ENCODE measurements at regions not wholly inside any gene's neighbourhood (a gene's known extent, or its start where the extent isn't known, plus 50 kb on each side); places are given as distances from the start of the nearest gene placed in this dataset.
A peak's percentile ranks its signal among the peaks of the same experiment; 100 is the strongest.

- Histone ChIP-seq H3K9me1 (replicated peaks; ENCODE audit: control insufficient read depth, extremely low read depth, insufficient read depth, low read length) (no peaks in the 10 kb centered on the region), H3K4me2 (ENCODE audit: insufficient read depth, low read length) (no peak overlapping the region), H3K9me3 (replicated peaks; ENCODE audit: control insufficient read depth, insufficient read depth, low read length) (no peaks in the 10 kb centered on the region), H3K36me3 (ENCODE audit: control insufficient read depth in 2 of 2, extremely low read depth in 1 of 2, insufficient read depth in 2 of 2, low read length in 2 of 2) (no peaks in the 10 kb centered on the region), H3K4me3 (replicated peaks in 1 of 3; ENCODE audit: insufficient read depth in 1 of 3, low read depth in 1 of 3, low read length in 3 of 3) (no peak overlapping the region), H4K20me1 (replicated peaks; ENCODE audit: control insufficient read depth, extremely low read depth, insufficient read depth, low read length) (no peaks in the 10 kb centered on the region), H3K27ac (ENCODE audit: insufficient read depth, low read depth, low read length) (no peak overlapping the region), H3K27me3 (ENCODE audit: control insufficient read depth in 2 of 2, insufficient read depth in 2 of 2, low read length in 2 of 2) (no peaks in the 10 kb centered on the region), H3K9ac (replicated peaks; ENCODE audit: extremely low read depth, insufficient read depth, low read length) (no peak overlapping the region), H2AFZ (ENCODE audit: low read depth, low read length) (no peak overlapping the region), H3K79me2 (ENCODE audit: control insufficient read depth, insufficient read depth, low read length) (no peaks in the 10 kb centered on the region), H3K4me1 (ENCODE audit: control insufficient read depth, extremely low read depth, insufficient read depth, low read length) (peaks cover 8% of the 10 kb centered on the region)
- CTCF ChIA-PET = interaction anchor here (2.4 kb wide), 1 partner anchor 19 kb away, joined by 5 read pairs; no protein-coding TSS in a partner anchor
- TF ChIP-seq FOS (IDR thresholded peaks at IDR 0.05; ENCODE audit: borderline replicate concordance, insufficient read depth, low read length) = no peak
- no peak for FAIRE-seq
- dilution Hi-C loops (cut with MboI; ENCODE audit: extremely low pct_ligation_motif_present, low sequenced_read_pairs) (no loop called here), intact Hi-C loops (cut with micrococcal nuclease) (no loop called here)
- DNase-seq (ENCODE audit: low read depth, low spot score) = peak; percentile 6
- no TSS peak for BruUV-seq (replicated peaks)
- POLR2A ChIA-PET = no interaction called here
Measured at GRCh38 chr2:150567771-150568301, 80.4 kb upstream of the RND3 start.

GRCh38 chr2:150566289-150566688 is 78.8 kb upstream of the RND3 start:
- CTCF ChIA-PET = no interaction called here
- Histone ChIP-seq H3K36me3 (ENCODE audit: control insufficient read depth in 2 of 2, extremely low read depth in 1 of 2, insufficient read depth in 2 of 2, low read length in 2 of 2) (no peaks in the 10 kb centered on the region), H3K27ac (ENCODE audit: insufficient read depth, low read depth, low read length) (no peak overlapping the region), H3K4me3 (replicated peaks in 1 of 3; ENCODE audit: insufficient read depth in 1 of 3, low read depth in 1 of 3, low read length in 3 of 3) (no peak overlapping the region), H3K9me1 (replicated peaks; ENCODE audit: control insufficient read depth, extremely low read depth, insufficient read depth, low read length) (no peaks in the 10 kb centered on the region), H2AFZ (ENCODE audit: low read depth, low read length) (no peak overlapping the region), H3K79me2 (ENCODE audit: control insufficient read depth, insufficient read depth, low read length) (no peaks in the 10 kb centered on the region), H3K4me2 (ENCODE audit: insufficient read depth, low read length) (no peak overlapping the region), H3K4me1 (ENCODE audit: control insufficient read depth, extremely low read depth, insufficient read depth, low read length) (peaks cover 8% of the 10 kb centered on the region), H3K9me3 (replicated peaks; ENCODE audit: control insufficient read depth, insufficient read depth, low read length) (no peaks in the 10 kb centered on the region), H4K20me1 (replicated peaks; ENCODE audit: control insufficient read depth, extremely low read depth, insufficient read depth, low read length) (no peaks in the 10 kb centered on the region), H3K9ac (replicated peaks; ENCODE audit: extremely low read depth, insufficient read depth, low read length) (no peak overlapping the region), H3K27me3 (ENCODE audit: control insufficient read depth in 2 of 2, insufficient read depth in 2 of 2, low read length in 2 of 2) (no peaks in the 10 kb centered on the region)
- intact Hi-C loops (cut with micrococcal nuclease) = no loop called here
- BruUV-seq (replicated peaks) = no TSS peak
- POLR2A ChIA-PET = no interaction called here
- no peak for DNase-seq (ENCODE audit: low read depth, low spot score)
- no peak for TF ChIP-seq JUN (IDR thresholded peaks at IDR 0.05; ENCODE audit: borderline replicate concordance, insufficient read depth, insufficient read length, low read depth)
- TF ChIP-seq POLR2AphosphoS5 (IDR thresholded peaks at IDR 0.05; ENCODE audit: insufficient read depth, low read depth, low read length) = no peak
- TF ChIP-seq CTCF (IDR thresholded peaks at IDR 0.05; ENCODE audit: extremely low read depth in 1 of 2, insufficient read depth in 1 of 2, low read depth in 1 of 2, low read length in 2 of 2) = no peak
- TF ChIP-seq POLR2A (IDR thresholded peaks at IDR 0.05; ENCODE audit: low read depth, low read length) = no peak
- TF ChIP-seq MYC (IDR thresholded peaks at IDR 0.05; ENCODE audit: low read depth, low read length) = no peak
- TF ChIP-seq MAX (IDR thresholded peaks at IDR 0.05; ENCODE audit: insufficient read depth, insufficient read length) = no peak
- TF ChIP-seq FOS (IDR thresholded peaks at IDR 0.05; ENCODE audit: borderline replicate concordance, insufficient read depth, low read length) = no peak
- no peak for TF ChIP-seq GATA2 (IDR thresholded peaks at IDR 0.05; ENCODE audit: insufficient read depth, insufficient read length, low read depth, low read length)
- TF ChIP-seq EZH2 (IDR thresholded peaks at IDR 0.05; ENCODE audit: borderline replicate concordance, low read depth, low read length, severe bottlenecking) = no peak
- no peak for FAIRE-seq
- dilution Hi-C loops (cut with MboI; ENCODE audit: extremely low pct_ligation_motif_present, low sequenced_read_pairs) = no loop called here

All from endothelial cell of umbilical vein (primary cell).